Neuron (in vitro differentiated cells): ENCODE measurements at regions not wholly inside any gene's neighbourhood (a gene's known extent, or its start where the extent isn't known, plus 50 kb on each side); places are given as distances from the start of the nearest gene placed in this dataset.

ENCODE experiments used
- H2AFZ ChIP-seq: one replicate; pipeline ENCODE4 v1.6.1; 2013; ENCODE audit warnings: low read depth, mild to moderate bottlenecking, inconsistent platforms, low read length, moderate library complexity
- H3K27me3 ChIP-seq: one replicate; pipeline ENCODE4 v1.6.1; 2013; ENCODE audit warnings: low read length; ENCODE audit not compliant: insufficient read depth
- H3K36me3 ChIP-seq: one replicate; pipeline ENCODE4 v1.6.1; 2013; ENCODE audit warnings: low read length; ENCODE audit not compliant: insufficient read depth
- H3K4me1 ChIP-seq: one replicate; pipeline ENCODE4 v1.6.1; 2013; ENCODE audit warnings: low read length; ENCODE audit not compliant: insufficient read depth
- H3K4me3 ChIP-seq: 2 replicates; pipeline ENCODE4 v1.5.1; 2013; ENCODE audit warnings: mild to moderate bottlenecking, low read length, moderate library complexity
- H3K9me3 ChIP-seq: one replicate; pipeline ENCODE4 v1.6.1; 2013; ENCODE audit warnings: low read length

GRCh38 chr9:82923092-82923911, 139.6 kb downstream of the RASEF start:
- H3K9me3 ChIP-seq = no peaks in the 10 kb centered on the region
- H3K4me3 ChIP-seq = no peak overlapping the region
- no peaks in the 10 kb centered on the region for H3K36me3 ChIP-seq
- H3K27me3 ChIP-seq = no peaks in the 10 kb centered on the region
- H3K4me1 ChIP-seq = peaks cover 19% of the 10 kb centered on the region
- no peak overlapping the region for H2AFZ ChIP-seq

DNA sequence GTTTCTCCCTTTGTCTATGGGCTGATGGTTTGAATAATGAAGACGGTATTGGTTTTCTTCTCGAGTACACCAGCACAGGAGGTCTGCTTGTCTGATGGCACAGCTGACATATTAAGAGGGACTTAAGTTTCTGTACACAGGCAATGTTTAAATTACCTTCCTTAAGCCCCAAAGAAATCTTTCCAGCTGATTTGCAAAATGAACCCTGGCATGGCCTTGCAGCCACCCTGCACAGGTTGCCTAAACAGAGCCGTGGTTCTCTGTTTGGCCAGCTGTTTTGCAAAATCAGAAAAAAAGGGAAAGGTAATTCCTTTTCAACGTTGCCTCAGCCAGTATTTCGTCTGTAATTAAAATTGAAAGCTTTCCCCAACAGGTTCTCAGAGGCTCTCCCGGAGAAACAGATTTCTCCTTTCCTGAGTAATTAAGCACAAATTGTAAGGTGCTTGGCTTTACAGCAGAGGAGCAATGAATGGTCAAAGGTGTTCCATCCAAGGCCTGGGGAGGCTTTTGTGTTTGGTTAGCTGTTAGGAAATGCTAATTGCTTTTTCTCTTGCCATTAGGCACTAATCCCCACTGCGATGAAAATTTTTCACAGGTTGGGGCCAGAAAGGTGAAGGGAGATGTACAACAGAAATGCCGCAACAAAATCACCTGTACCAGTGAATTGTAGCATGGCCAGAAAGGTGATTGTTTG, 138.9 kb downstream of the RASEF start:
- Histone ChIP-seq H3K27me3 (no peaks in the 10 kb centered on the region), H2AFZ (no peak overlapping the region), H3K9me3 (no peaks in the 10 kb centered on the region), H3K36me3 (no peaks in the 10 kb centered on the region), H3K4me1 (peaks cover 19% of the 10 kb centered on the region), H3K4me3 (no peak overlapping the region)
